ENCODE measurements at regions not wholly inside any gene's neighbourhood (a gene's known extent, or its start where the extent isn't known, plus 50 kb on each side); places are given as distances from the start of the nearest gene placed in this dataset.

GRCh38 chr16:63925221-63925620 is 1196.6 kb downstream of the CDH11 start:
- Histone ChIP-seq H3K36me3 (ENCODE audit: low read depth, missing control alignments) (no peaks in the 10 kb centered on the region), H3K9me3 (no peaks in the 10 kb centered on the region), H3K27me3 (no peaks in the 10 kb centered on the region), H3K4me3 (no peak overlapping the region), H3K4me1 (no peaks in the 10 kb centered on the region), H3K27ac (no peak overlapping the region)
- no peak for TF ChIP-seq POLR2A (IDR thresholded peaks at IDR 0.05)
- no peak for TF ChIP-seq CTCF (IDR thresholded peaks at IDR 0.05)
- intact Hi-C loops (cut with DNase I; ENCODE audit: low total_unique reads), result no loop called here
- DNase-seq, result peak; percentile 25
- 76 to 80% methylated on average over 5 of the region's 5 CpGs for WGBS, 2 donors

- TF ChIP-seq CTCF (IDR thresholded peaks at IDR 0.05), result no peak
- no peak for TF ChIP-seq POLR2A (IDR thresholded peaks at IDR 0.05)
- intact Hi-C loops (cut with DNase I; ENCODE audit: low total_unique reads), result no loop called here
- no peak overlapping the region for H3K27ac ChIP-seq
- no peaks in the 10 kb centered on the region for H3K36me3 ChIP-seq (ENCODE audit: low read depth, missing control alignments)
- H3K4me1 ChIP-seq, result no peaks in the 10 kb centered on the region
- H3K27me3 ChIP-seq, result no peaks in the 10 kb centered on the region
- no peaks in the 10 kb centered on the region for H3K9me3 ChIP-seq
- no peak overlapping the region for H3K4me3 ChIP-seq
- DNase-seq, result no peak
Measured at GRCh38 chr16:63922560-63922959, 1199.3 kb downstream of the CDH11 start.

- H3K27me3 ChIP-seq, result no peaks in the 10 kb centered on the region
- no peaks in the 10 kb centered on the region for H3K4me1 ChIP-seq
- intact Hi-C loops (cut with DNase I; ENCODE audit: low total_unique reads), result no loop called here
- 84 to 93% methylated on average over 3 of the region's 3 CpGs for WGBS, 2 donors
- no peaks in the 10 kb centered on the region for H3K9me3 ChIP-seq
- no peaks in the 10 kb centered on the region for H3K36me3 ChIP-seq (ENCODE audit: low read depth, missing control alignments)
- TF ChIP-seq POLR2A (IDR thresholded peaks at IDR 0.05) (no peak), CTCF (IDR thresholded peaks at IDR 0.05) (no peak)
- H3K27ac ChIP-seq, result no peak overlapping the region
- no peak for DNase-seq
- H3K4me3 ChIP-seq, result no peak overlapping the region
Measured at GRCh38 chr16:63921737-63922295, 1200.0 kb downstream of the CDH11 start.

GRCh38 chr16:63913290-63913689 is 1208.6 kb downstream of the CDH11 start:
- no peaks in the 10 kb centered on the region for H3K9me3 ChIP-seq
- H3K27ac ChIP-seq, result no peak overlapping the region
- no peak for DNase-seq
- no peaks in the 10 kb centered on the region for H3K27me3 ChIP-seq
- H3K4me1 ChIP-seq, result no peaks in the 10 kb centered on the region
- WGBS, 2 donors, result 92 to 96% methylated on average over 1 of the region's 1 CpG
- intact Hi-C loops (cut with DNase I; ENCODE audit: low total_unique reads), result no loop called here
- no peaks in the 10 kb centered on the region for H3K36me3 ChIP-seq (ENCODE audit: low read depth, missing control alignments)
- no peak overlapping the region for H3K4me3 ChIP-seq
- no peak for TF ChIP-seq POLR2A (IDR thresholded peaks at IDR 0.05)
- TF ChIP-seq CTCF (IDR thresholded peaks at IDR 0.05), result no peak

- no peaks in the 10 kb centered on the region for H3K9me3 ChIP-seq
- WGBS, 2 donors, result 75 to 81% methylated on average over 2 of the region's 2 CpGs
- no peak for TF ChIP-seq POLR2A (IDR thresholded peaks at IDR 0.05)
- no peak for TF ChIP-seq CTCF (IDR thresholded peaks at IDR 0.05)
Measured at GRCh38 chr16:63907251-63907650, 1214.6 kb downstream of the CDH11 start.

More at GRCh38 chr16:63907251-63907650, 1214.6 kb downstream of the CDH11 start:
- Histone ChIP-seq H3K36me3 (ENCODE audit: low read depth, missing control alignments) (no peaks in the 10 kb centered on the region), H3K4me3 (no peak overlapping the region), H3K4me1 (no peaks in the 10 kb centered on the region), H3K27ac (no peak overlapping the region), H3K27me3 (no peaks in the 10 kb centered on the region)
- DNase-seq, result no peak
- intact Hi-C loops (cut with DNase I; ENCODE audit: low total_unique reads), result no loop called here

All from testis (tissue), 2 donors.